Neutrophil (primary cell): ENCODE measurements at regions not wholly inside any gene's neighbourhood (a gene's known extent, or its start where the extent isn't known, plus 50 kb on each side); places are given as distances from the start of the nearest gene placed in this dataset.

ENCODE experiments used
- H3K27ac ChIP-seq: fragments of 200-600 bp; sonication (generic); 2 replicates; pipeline ENCODE4 v1.5.1; 2016; ENCODE audit warnings: mild to moderate bottlenecking, moderate library complexity
- H3K27me3 ChIP-seq: fragments of 200-600 bp; sonication (generic); 2 replicates; pipeline ENCODE4 v1.6.0; 2016; ENCODE audit warnings: mild to moderate bottlenecking
- H3K36me3 ChIP-seq: fragments of 200-600 bp; sonication (generic); 2 replicates; pipeline ENCODE4 v1.5.1; 2017
- H3K4me1 ChIP-seq, 2 experiments: fragments of 200-600 bp in 1 of 2; sonication (generic) in 1 of 2; 1 replicate in 1 of 2; 2 replicates in 1 of 2; pipeline versions ENCODE4 v1.5.1 to v1.6.1; 2013 to 2016; ENCODE audit warnings: low read depth in 1 of 2, low read length in 1 of 2, mild to moderate bottlenecking in 1 of 2, moderate library complexity in 1 of 2; ENCODE audit not compliant: control insufficient read depth in 1 of 2, insufficient read depth in 1 of 2
- H3K4me3 ChIP-seq, 2 experiments: fragments of 200-600 bp in 1 of 2; sonication (generic) in 1 of 2; 1 replicate in 1 of 2; 2 replicates in 1 of 2; pipeline ENCODE4 v1.5.1; 2013 to 2016; ENCODE audit warnings: low read depth in 1 of 2, low read length in 1 of 2, mild to moderate bottlenecking in 1 of 2, moderate library complexity in 1 of 2
- H3K9me3 ChIP-seq: fragments of 200-600 bp; sonication (generic); 2 replicates; pipeline ENCODE4 v1.5.1; 2016
- TF ChIP-seq, protein P1 (sequence below): fragments of 200-600 bp; sonication (generic); IDR thresholded peaks from 2 replicates; pipeline ENCODE4 v1.5.1; 2016; ENCODE audit warnings: antibody characterized with exemption

DNA sequence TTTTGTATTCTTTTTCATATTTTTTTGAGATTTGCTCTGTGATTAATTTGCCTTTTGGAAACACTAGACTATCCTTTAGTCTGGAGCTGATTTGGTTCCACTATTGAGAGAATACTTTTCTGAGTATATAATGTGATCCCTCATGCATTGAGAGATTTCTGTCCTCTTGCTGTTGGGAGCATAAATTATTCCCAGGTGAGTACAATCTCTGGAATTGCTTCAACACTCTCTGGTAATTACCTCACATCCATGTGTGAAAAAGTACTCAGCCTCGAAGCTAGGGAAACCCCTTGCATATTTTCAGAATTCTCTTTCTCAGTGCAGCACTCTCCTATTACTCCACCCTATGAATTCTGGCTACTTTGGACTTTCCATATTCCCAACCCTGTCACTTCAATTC, 550.0 kb downstream of the RAPGEF2 start:
- no peaks in the 10 kb centered on the region for H3K27me3 ChIP-seq
- H3K9me3 ChIP-seq: no peaks in the 10 kb centered on the region
- H3K36me3 ChIP-seq: no peaks in the 10 kb centered on the region
- TF ChIP-seq, protein P1, sequence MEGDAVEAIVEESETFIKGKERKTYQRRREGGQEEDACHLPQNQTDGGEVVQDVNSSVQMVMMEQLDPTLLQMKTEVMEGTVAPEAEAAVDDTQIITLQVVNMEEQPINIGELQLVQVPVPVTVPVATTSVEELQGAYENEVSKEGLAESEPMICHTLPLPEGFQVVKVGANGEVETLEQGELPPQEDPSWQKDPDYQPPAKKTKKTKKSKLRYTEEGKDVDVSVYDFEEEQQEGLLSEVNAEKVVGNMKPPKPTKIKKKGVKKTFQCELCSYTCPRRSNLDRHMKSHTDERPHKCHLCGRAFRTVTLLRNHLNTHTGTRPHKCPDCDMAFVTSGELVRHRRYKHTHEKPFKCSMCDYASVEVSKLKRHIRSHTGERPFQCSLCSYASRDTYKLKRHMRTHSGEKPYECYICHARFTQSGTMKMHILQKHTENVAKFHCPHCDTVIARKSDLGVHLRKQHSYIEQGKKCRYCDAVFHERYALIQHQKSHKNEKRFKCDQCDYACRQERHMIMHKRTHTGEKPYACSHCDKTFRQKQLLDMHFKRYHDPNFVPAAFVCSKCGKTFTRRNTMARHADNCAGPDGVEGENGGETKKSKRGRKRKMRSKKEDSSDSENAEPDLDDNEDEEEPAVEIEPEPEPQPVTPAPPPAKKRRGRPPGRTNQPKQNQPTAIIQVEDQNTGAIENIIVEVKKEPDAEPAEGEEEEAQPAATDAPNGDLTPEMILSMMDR: no peak
- H3K27ac ChIP-seq: no peak overlapping the region
- H3K4me3 ChIP-seq: no peak overlapping the region
- no peaks in the 10 kb centered on the region for H3K4me1 ChIP-seq

DNA sequence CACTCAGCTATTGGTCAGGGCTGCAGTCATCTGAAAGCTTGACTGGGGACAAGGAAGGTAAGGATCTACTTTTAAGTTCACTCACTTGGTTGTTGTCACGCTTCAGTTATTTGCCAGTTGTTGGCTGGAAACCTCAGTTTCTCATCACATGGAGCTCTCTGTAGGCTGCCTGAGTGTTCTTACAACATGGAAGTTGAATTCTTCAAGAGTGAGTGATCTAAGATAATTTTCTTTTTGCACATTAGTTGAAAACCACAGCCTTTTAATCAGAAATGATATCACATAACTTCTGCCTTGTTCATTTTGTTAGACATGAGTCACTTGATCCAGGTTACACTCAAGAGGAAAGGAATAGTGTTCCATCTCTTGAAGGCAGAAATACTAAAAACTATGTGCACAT, 552.7 kb downstream of the RAPGEF2 start:
- H3K36me3 ChIP-seq: no peaks in the 10 kb centered on the region

DNA sequence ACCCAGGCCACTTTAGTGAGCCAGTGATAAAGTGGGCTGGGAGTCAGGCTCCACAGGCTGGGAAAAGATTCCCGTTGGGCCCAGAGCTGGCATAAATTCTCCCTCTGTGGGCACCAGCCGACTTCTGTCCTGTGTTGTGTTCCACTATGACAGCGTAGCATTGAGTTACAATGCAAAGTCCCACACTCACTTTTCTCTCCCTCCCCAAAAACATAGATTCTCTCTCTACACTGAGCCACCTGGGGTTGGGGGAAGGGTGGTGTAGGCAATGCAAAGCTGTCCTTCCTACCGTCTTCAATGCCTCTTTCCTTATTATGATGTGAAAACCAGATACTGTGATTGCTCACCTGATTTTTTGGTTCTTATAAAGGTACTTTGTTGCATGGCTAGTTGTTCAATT, 566.2 kb downstream of the RAPGEF2 start:
- Histone ChIP-seq H3K36me3 (no peaks in the 10 kb centered on the region), H3K27me3 (no peaks in the 10 kb centered on the region), H3K4me1 (no peaks in the 10 kb centered on the region), H3K9me3 (no peaks in the 10 kb centered on the region), H3K4me3 (no peak overlapping the region), H3K27ac (no peak overlapping the region)
- TF ChIP-seq, protein P1: no peak

More for the DNA sequence above, 552.7 kb downstream of the RAPGEF2 start:
- no peak overlapping the region for H3K27ac ChIP-seq
- H3K4me3 ChIP-seq: no peak overlapping the region
- TF ChIP-seq, protein P1: no peak
- H3K9me3 ChIP-seq: no peaks in the 10 kb centered on the region
- no peaks in the 10 kb centered on the region for H3K4me1 ChIP-seq
- H3K27me3 ChIP-seq: no peaks in the 10 kb centered on the region

DNA sequence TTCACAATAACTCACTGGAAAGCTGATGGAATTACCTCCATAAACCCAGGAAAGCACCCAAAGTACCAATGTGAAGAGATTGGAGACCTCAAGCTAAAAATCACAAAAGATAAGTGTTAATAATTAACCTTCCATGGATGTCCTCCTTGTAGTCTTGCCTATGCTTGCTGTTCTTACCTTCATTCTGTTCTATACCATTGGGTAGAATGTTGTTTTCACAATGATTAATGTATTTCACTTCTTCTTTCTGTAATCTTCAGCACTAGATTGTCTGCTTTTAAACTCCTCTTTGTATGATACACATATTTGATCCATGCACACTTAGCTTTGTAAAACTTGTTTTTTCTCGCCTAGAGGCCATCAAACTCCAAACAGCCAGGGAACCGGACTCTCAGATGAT, 570.3 kb downstream of the RAPGEF2 start:
- Histone ChIP-seq H3K4me3 (no peak overlapping the region), H3K9me3 (no peaks in the 10 kb centered on the region), H3K27ac (no peak overlapping the region), H3K4me1 (no peaks in the 10 kb centered on the region), H3K36me3 (no peaks in the 10 kb centered on the region), H3K27me3 (no peaks in the 10 kb centered on the region)
- TF ChIP-seq, protein P1: no peak

DNA sequence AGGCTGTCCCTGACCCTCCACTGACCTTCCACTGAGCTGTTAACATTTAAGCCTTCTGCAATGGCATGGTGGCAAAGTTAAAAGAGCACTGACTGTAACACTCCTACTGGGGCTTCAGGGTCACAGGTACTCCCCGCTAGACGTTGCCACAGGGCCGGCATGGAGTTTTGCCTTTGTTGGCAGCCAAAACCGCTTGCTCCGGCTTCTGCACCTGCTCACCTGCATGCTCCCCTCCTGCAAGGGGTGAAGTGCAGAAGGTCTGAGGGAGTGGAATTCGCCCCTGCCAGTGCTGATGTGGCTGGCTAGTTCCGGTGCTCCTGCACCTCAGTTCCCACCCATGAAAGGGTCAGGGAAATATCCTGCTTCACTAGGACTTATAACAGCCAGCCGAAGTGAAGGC, 571.4 kb downstream of the RAPGEF2 start:
- no peaks in the 10 kb centered on the region for H3K4me1 ChIP-seq
- TF ChIP-seq, protein P1: no peak
- H3K4me3 ChIP-seq: no peak overlapping the region
- no peaks in the 10 kb centered on the region for H3K27me3 ChIP-seq
- no peaks in the 10 kb centered on the region for H3K36me3 ChIP-seq
- H3K9me3 ChIP-seq: no peaks in the 10 kb centered on the region
- no peak overlapping the region for H3K27ac ChIP-seq

DNA sequence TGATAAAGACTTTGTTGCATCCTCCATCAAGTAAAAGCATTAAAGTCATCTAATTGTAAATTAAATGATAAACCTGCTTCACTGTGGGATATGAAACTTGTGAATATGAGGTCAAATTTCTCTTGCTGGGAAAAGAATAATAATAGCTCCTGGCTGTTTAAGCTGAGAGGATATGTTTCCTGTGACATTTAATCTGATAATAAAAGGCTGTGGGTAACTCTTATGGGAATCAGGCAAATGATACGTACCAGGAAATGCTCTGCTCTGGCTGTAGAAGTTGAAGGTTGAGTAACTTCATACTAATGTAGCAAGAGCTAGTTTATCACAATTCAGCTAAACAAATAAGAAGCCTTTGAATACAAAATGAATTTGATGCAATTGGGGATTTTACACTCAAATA, 574.6 kb downstream of the RAPGEF2 start:
- Histone ChIP-seq H3K36me3 (no peaks in the 10 kb centered on the region), H3K27me3 (no peaks in the 10 kb centered on the region), H3K4me3 (no peak overlapping the region), H3K4me1 (no peaks in the 10 kb centered on the region), H3K27ac (no peak overlapping the region), H3K9me3 (no peaks in the 10 kb centered on the region)
- TF ChIP-seq, protein P1: no peak
